ENCODE measurements at regions not wholly inside any gene's neighbourhood (a gene's known extent, or its start where the extent isn't known, plus 50 kb on each side); places are given as distances from the start of the nearest gene placed in this dataset.
"Not testable (repeated sequence)": the region's sequence is repeated elsewhere in the genome, so short reads cannot be mapped to it uniquely, and the experiment has no call there.

DNA sequence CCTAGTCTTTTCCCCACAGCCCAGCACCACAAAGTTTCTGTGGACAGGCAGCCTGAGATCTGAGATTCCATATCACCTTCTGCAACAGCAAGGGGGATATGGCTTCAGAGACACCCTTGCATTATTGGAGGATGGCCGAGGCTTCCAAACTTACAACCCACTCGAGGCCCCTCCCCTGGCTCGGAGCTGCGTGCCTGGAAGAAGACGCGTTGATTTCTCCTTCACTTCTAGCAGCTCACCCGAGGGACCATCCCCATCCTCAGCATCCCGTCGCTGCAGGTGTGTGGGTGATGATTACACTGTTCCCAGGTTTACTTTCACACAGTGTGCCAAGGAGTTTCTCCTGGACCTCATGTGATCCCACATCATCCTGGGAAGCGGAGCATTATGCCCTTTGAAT lies 277.9 kb downstream of the MATN1 start:
- H3K27ac ChIP-seq (ENCODE audit: low read depth in 2 of 2, low read length in 2 of 2), result no peak overlapping the region
- H3K4me3 ChIP-seq (ENCODE audit: low read length in 2 of 2), result no peak overlapping the region
- H3K27me3 ChIP-seq (ENCODE audit: control insufficient read depth in 2 of 2, insufficient read depth in 2 of 2, low read length in 2 of 2), result no peaks in the 10 kb centered on the region
- H3K9ac ChIP-seq (ENCODE audit: low read depth in 1 of 2, low read length in 2 of 2), result no peak overlapping the region
- H3K4me1 ChIP-seq (ENCODE audit: control insufficient read depth in 2 of 2, insufficient read depth in 2 of 2, low read length in 2 of 2), result no peaks in the 10 kb centered on the region
- H3K9me3 ChIP-seq (ENCODE audit: control insufficient read depth in 2 of 2, low read length in 2 of 2), result no peaks in the 10 kb centered on the region
- H3K36me3 ChIP-seq (ENCODE audit: control insufficient read depth in 2 of 2, insufficient read depth in 2 of 2, low read length in 2 of 2), result no peaks in the 10 kb centered on the region

- Histone ChIP-seq H3K9ac (ENCODE audit: low read depth in 1 of 2, low read length in 2 of 2) (no peak overlapping the region), H3K4me1 (ENCODE audit: control insufficient read depth in 2 of 2, insufficient read depth in 2 of 2, low read length in 2 of 2) (no peaks in the 10 kb centered on the region), H3K27me3 (ENCODE audit: control insufficient read depth in 2 of 2, insufficient read depth in 2 of 2, low read length in 2 of 2) (no peaks in the 10 kb centered on the region), H3K36me3 (ENCODE audit: control insufficient read depth in 2 of 2, insufficient read depth in 2 of 2, low read length in 2 of 2) (no peaks in the 10 kb centered on the region), H3K9me3 (ENCODE audit: control insufficient read depth in 2 of 2, low read length in 2 of 2) (no peaks in the 10 kb centered on the region), H3K27ac (ENCODE audit: low read depth in 2 of 2, low read length in 2 of 2) (no peak overlapping the region), H3K4me3 (ENCODE audit: low read length in 2 of 2) (no peak overlapping the region)
These were observed 278.5 kb downstream of the MATN1 start for GRCh38 chr1:30444850-30445249.

DNA sequence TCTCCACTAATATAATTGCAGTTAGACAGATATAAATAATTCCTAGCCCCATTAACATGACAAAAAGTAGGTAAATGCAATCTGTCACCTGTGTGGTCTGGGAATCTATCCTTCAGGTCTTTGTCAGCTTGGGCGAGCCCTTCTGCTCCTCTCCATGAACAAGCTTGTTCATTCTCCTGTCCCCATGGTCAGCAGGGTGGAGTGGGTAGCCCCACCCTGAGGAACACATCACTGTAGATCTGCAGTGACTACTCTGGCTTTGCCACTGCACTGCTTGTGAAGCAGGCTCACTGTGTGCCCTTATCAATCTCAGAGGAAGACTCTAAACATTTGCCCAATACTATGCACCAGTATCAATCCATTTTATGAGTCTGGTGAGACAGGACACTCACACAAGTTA lies 279.0 kb downstream of the MATN1 start:
- Histone ChIP-seq H3K9ac (ENCODE audit: low read depth in 1 of 2, low read length in 2 of 2) (no peak overlapping the region), H3K27ac (ENCODE audit: low read depth in 2 of 2, low read length in 2 of 2) (no peak overlapping the region), H3K27me3 (ENCODE audit: control insufficient read depth in 2 of 2, insufficient read depth in 2 of 2, low read length in 2 of 2) (no peaks in the 10 kb centered on the region), H3K4me3 (ENCODE audit: low read length in 2 of 2) (no peak overlapping the region), H3K36me3 (ENCODE audit: control insufficient read depth in 2 of 2, insufficient read depth in 2 of 2, low read length in 2 of 2) (no peaks in the 10 kb centered on the region), H3K4me1 (ENCODE audit: control insufficient read depth in 2 of 2, insufficient read depth in 2 of 2, low read length in 2 of 2) (no peaks in the 10 kb centered on the region), H3K9me3 (ENCODE audit: control insufficient read depth in 2 of 2, low read length in 2 of 2) (no peaks in the 10 kb centered on the region)

- not testable (repeated sequence) for H3K9ac ChIP-seq (ENCODE audit: low read depth in 1 of 2, low read length in 2 of 2); H3K9me3 ChIP-seq (ENCODE audit: control insufficient read depth in 2 of 2, low read length in 2 of 2); H3K4me1 ChIP-seq (ENCODE audit: control insufficient read depth in 2 of 2, insufficient read depth in 2 of 2, low read length in 2 of 2); H3K27ac ChIP-seq (ENCODE audit: low read depth in 2 of 2, low read length in 2 of 2); H3K36me3 ChIP-seq (ENCODE audit: control insufficient read depth in 2 of 2, insufficient read depth in 2 of 2, low read length in 2 of 2); H3K4me3 ChIP-seq (ENCODE audit: low read length in 2 of 2); H3K27me3 ChIP-seq (ENCODE audit: control insufficient read depth in 2 of 2, insufficient read depth in 2 of 2, low read length in 2 of 2)
These were observed 285.1 kb downstream of the MATN1 start for GRCh38 chr1:30438274-30438673.

GRCh38 chr1:30437059-30437576 lies 286.3 kb downstream of the MATN1 start:
- H3K4me3 ChIP-seq (ENCODE audit: low read length in 2 of 2), result no peak overlapping the region
- no peaks in the 10 kb centered on the region for H3K9me3 ChIP-seq (ENCODE audit: control insufficient read depth in 2 of 2, low read length in 2 of 2)

DNA sequence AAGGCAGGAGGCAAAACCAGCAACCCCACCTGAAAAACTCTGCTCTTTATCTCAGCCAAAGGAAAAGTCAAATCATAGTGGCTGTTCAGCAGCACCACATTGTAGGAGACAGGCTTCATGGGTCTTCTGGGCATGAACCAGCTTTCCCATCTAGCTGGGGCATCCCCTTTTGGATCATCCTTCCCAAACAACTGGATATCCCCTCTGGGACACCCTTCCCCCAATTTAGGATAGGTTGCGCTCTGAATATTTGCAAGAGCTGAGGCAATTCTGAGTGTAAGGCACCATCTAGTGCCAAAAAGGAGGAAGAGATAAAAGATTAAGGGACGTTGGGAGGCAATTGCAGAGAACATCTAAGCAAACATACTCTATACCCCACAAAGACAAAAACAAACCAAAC lies 295.8 kb downstream of the MATN1 start:
- Histone ChIP-seq H3K36me3 (ENCODE audit: control insufficient read depth in 2 of 2, insufficient read depth in 2 of 2, low read length in 2 of 2) (no peaks in the 10 kb centered on the region), H3K4me1 (ENCODE audit: control insufficient read depth in 2 of 2, insufficient read depth in 2 of 2, low read length in 2 of 2) (no peaks in the 10 kb centered on the region), H3K9me3 (ENCODE audit: control insufficient read depth in 2 of 2, low read length in 2 of 2) (peaks cover 0 to 4% of the 10 kb centered on the region in 2 donors), H3K27me3 (ENCODE audit: control insufficient read depth in 2 of 2, insufficient read depth in 2 of 2, low read length in 2 of 2) (peaks cover 0 to 2% of the 10 kb centered on the region in 2 donors), H3K27ac (ENCODE audit: low read depth in 2 of 2, low read length in 2 of 2) (no peak overlapping the region), H3K9ac (ENCODE audit: low read depth in 1 of 2, low read length in 2 of 2) (no peak overlapping the region), H3K4me3 (ENCODE audit: low read length in 2 of 2) (no peak overlapping the region)

More at GRCh38 chr1:30437059-30437576, 286.3 kb downstream of the MATN1 start:
- H3K9ac ChIP-seq (ENCODE audit: low read depth in 1 of 2, low read length in 2 of 2), result no peak overlapping the region
- no peaks in the 10 kb centered on the region for H3K4me1 ChIP-seq (ENCODE audit: control insufficient read depth in 2 of 2, insufficient read depth in 2 of 2, low read length in 2 of 2)
- H3K36me3 ChIP-seq (ENCODE audit: control insufficient read depth in 2 of 2, insufficient read depth in 2 of 2, low read length in 2 of 2), result no peaks in the 10 kb centered on the region
- H3K27ac ChIP-seq (ENCODE audit: low read depth in 2 of 2, low read length in 2 of 2), result no peak overlapping the region
- H3K27me3 ChIP-seq (ENCODE audit: control insufficient read depth in 2 of 2, insufficient read depth in 2 of 2, low read length in 2 of 2), result no peaks in the 10 kb centered on the region

GRCh38 chr1:30425046-30425445 lies 298.3 kb downstream of the MATN1 start:
- Histone ChIP-seq H3K27me3 (ENCODE audit: control insufficient read depth in 2 of 2, insufficient read depth in 2 of 2, low read length in 2 of 2) (peaks cover 0 to 6% of the 10 kb centered on the region in 2 donors), H3K27ac (ENCODE audit: low read depth in 2 of 2, low read length in 2 of 2) (no peak overlapping the region), H3K36me3 (ENCODE audit: control insufficient read depth in 2 of 2, insufficient read depth in 2 of 2, low read length in 2 of 2) (no peaks in the 10 kb centered on the region), H3K9ac (ENCODE audit: low read depth in 1 of 2, low read length in 2 of 2) (no peak overlapping the region), H3K4me3 (ENCODE audit: low read length in 2 of 2) (no peak overlapping the region), H3K4me1 (ENCODE audit: control insufficient read depth in 2 of 2, insufficient read depth in 2 of 2, low read length in 2 of 2) (no peaks in the 10 kb centered on the region), H3K9me3 (ENCODE audit: control insufficient read depth in 2 of 2, low read length in 2 of 2) (peaks cover 0 to 4% of the 10 kb centered on the region in 2 donors)

GRCh38 chr1:30423570-30423969 lies 299.8 kb downstream of the MATN1 start:
- H3K27me3 ChIP-seq (ENCODE audit: control insufficient read depth in 2 of 2, insufficient read depth in 2 of 2, low read length in 2 of 2), result peaks cover 0 to 6% of the 10 kb centered on the region in 2 donors
- H3K27ac ChIP-seq (ENCODE audit: low read depth in 2 of 2, low read length in 2 of 2), result no peak overlapping the region
- H3K4me3 ChIP-seq (ENCODE audit: low read length in 2 of 2), result no peak overlapping the region
- no peaks in the 10 kb centered on the region for H3K36me3 ChIP-seq (ENCODE audit: control insufficient read depth in 2 of 2, insufficient read depth in 2 of 2, low read length in 2 of 2)
- peaks cover 0 to 4% of the 10 kb centered on the region in 2 donors for H3K9me3 ChIP-seq (ENCODE audit: control insufficient read depth in 2 of 2, low read length in 2 of 2)
- H3K9ac ChIP-seq (ENCODE audit: low read depth in 1 of 2, low read length in 2 of 2), result no peak overlapping the region
- H3K4me1 ChIP-seq (ENCODE audit: control insufficient read depth in 2 of 2, insufficient read depth in 2 of 2, low read length in 2 of 2), result no peaks in the 10 kb centered on the region

DNA sequence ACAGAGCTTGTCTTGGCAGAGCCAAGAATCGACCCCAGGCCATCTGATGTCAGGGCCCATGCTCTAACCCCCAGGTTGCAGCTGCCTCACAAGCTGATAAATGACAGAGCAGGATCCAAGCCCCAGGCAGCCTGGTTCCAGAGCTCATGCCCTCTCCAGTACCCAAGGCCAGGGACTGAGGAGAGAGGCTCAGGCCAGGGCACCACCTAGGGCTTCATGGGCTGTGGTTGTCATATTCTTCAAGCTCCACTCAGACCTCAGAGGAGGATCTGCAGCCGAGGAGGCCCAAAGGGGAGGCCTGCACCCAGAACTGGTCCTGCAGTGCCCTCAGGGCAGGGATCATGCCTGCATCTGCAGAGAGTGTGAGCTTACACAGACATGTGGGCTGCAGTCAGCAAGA lies 301.1 kb downstream of the MATN1 start:
- H3K36me3 ChIP-seq (ENCODE audit: control insufficient read depth in 2 of 2, insufficient read depth in 2 of 2, low read length in 2 of 2), result no peaks in the 10 kb centered on the region

GRCh38 chr1:30420519-30421050 lies 302.8 kb downstream of the MATN1 start:
- no peaks in the 10 kb centered on the region for H3K4me1 ChIP-seq (ENCODE audit: control insufficient read depth in 2 of 2, insufficient read depth in 2 of 2, low read length in 2 of 2)
- H3K4me3 ChIP-seq (ENCODE audit: low read length in 2 of 2), result no peak overlapping the region
- peaks cover 0 to 6% of the 10 kb centered on the region in 2 donors for H3K27me3 ChIP-seq (ENCODE audit: control insufficient read depth in 2 of 2, insufficient read depth in 2 of 2, low read length in 2 of 2)

More for the DNA sequence above, 301.1 kb downstream of the MATN1 start:
- Histone ChIP-seq H3K9me3 (ENCODE audit: control insufficient read depth in 2 of 2, low read length in 2 of 2) (no peaks in the 10 kb centered on the region), H3K27me3 (ENCODE audit: control insufficient read depth in 2 of 2, insufficient read depth in 2 of 2, low read length in 2 of 2) (peaks cover 0 to 6% of the 10 kb centered on the region in 2 donors), H3K4me1 (ENCODE audit: control insufficient read depth in 2 of 2, insufficient read depth in 2 of 2, low read length in 2 of 2) (no peaks in the 10 kb centered on the region), H3K4me3 (ENCODE audit: low read length in 2 of 2) (no peak overlapping the region), H3K27ac (ENCODE audit: low read depth in 2 of 2, low read length in 2 of 2) (no peak overlapping the region), H3K9ac (ENCODE audit: low read depth in 1 of 2, low read length in 2 of 2) (no peak overlapping the region)

More at GRCh38 chr1:30420519-30421050, 302.8 kb downstream of the MATN1 start:
- H3K27ac ChIP-seq (ENCODE audit: low read depth in 2 of 2, low read length in 2 of 2), result no peak overlapping the region
- no peaks in the 10 kb centered on the region for H3K9me3 ChIP-seq (ENCODE audit: control insufficient read depth in 2 of 2, low read length in 2 of 2)
- H3K9ac ChIP-seq (ENCODE audit: low read depth in 1 of 2, low read length in 2 of 2), result no peak overlapping the region
- H3K36me3 ChIP-seq (ENCODE audit: control insufficient read depth in 2 of 2, insufficient read depth in 2 of 2, low read length in 2 of 2), result no peaks in the 10 kb centered on the region

All from mucosa of rectum (tissue), 2 donors.